GM18858 (cell line): ENCODE measurements at regions not wholly inside any gene's neighbourhood (a gene's known extent, or its start where the extent isn't known, plus 50 kb on each side); places are given as distances from the start of the nearest gene placed in this dataset.
"Not testable (repeated sequence)": the region's sequence is repeated elsewhere in the genome, so short reads cannot be mapped to it uniquely, and the experiment has no call there.

Source experiments
- ATAC-seq: cut with Tn5 transposase; IDR thresholded peaks from one replicate; pipeline ENCODE4 v1.9.1; 2021; ENCODE audit not compliant: unreplicated experiment

DNA sequence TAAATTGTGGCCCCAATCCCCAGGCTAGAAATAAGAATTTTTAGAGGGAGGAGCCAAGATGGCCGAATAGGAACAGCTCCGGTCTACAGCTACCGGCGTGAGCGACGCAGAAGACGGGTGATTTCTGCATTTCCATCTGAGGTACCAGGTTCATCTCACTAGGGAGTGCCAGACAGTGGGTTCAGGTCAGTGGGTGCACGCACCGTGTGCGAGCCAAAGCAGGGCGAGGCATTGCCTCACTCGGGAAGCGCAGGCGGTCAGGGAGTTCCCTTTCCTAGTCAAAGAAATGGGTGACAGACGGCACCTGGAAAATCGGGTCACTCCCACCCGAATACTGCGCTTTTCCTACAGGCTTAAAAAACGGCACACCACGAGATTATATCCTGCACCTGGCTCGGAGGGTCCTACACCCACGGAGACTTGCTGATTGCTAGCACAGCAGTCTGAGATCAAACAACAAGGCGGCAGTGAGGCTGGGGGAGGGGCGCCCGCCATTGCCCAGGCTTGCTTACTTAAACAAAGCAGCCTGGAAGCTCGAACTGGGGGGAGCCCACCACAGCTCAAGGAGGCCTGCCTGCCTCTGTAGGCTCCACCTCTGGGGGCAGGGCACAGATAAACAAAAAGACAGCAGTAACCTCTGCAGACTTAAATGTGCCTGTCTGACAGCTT, 257.7 kb upstream of the MEIS1 start:
- not testable (repeated sequence) for ATAC-seq

DNA sequence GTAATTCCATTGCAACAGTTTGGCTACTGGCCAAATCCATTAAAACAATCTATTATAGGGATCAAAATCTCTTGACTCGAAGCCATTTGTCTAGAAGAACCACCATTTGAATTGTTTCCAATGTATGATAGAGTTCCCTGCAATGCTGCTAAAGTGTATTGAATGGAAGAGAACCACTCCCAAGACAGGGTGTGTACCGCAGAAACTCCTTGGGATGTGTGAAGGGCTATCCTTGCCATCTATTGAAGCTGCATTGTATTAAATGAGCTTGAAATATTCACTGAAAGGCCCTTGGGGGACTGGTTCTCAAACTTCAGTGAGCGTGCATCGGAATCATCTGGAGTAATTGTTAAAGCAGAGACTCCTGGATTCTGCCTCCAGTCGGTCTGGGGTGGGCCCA, 260.4 kb upstream of the MEIS1 start:
- no peak for ATAC-seq

DNA sequence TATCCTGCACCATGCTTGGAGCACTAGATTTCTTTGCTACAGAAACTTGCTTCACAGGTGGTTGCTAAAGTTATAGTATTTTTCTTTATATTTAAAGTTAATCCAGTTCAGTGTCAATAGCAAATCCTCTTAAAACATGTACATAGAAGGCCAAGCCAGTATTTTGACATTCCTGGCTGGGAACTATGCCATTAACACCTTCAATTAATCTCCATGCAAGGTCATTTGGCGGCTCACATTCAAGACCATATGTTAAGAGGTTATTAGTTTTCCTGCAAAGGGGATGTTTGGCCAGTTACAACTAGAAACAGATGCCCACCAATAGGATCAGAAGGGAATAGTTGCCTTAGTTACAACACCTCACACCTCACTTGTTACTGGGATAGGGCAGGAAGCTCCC, 261.3 kb upstream of the MEIS1 start:
- ATAC-seq: no peak

DNA sequence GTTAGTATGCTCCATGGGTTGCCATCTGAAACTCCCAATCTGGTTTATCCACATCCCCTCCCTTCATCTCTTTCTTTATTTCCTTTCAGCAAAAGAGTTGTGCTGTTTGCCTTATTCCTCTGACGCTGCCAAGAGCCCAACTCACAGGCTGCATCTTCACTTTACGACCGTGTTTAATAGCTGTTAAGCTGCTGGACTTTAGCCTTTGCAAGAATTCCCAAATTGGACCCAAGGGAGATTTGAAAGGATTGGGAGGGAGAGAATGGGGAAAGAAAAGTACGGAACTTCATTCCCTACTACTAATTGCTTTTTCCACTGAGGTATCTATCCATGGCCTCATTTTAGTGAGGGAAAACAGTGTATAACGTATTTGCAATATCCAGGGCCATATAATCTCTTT, 263.4 kb upstream of the MEIS1 start:
- no peak for ATAC-seq

DNA sequence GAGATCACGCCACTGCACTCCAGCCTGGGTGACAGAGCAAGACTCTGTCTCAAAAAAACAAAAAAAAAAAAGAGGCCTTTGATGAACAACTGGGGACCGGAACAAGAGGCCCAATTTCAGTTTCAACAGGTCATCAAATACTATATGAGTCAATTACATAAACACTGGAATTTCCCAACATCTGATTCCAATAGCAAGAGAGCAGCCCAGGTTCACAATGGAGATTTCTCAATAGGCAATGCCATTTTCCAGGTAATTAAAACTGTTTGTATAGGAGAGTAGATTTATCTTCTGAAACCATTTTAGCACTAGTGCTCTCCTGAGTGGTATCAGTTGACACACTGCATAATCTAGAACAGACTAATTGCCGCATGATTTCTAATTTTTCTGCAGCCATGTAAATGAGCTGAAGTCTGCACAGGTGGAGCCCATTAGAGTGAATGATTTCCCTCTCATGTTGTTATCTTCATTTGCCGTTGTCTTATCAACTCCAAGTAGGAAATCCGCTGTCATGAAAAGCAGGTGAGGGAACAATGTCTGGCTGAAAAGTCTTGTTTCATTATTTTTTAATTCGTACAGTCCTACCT, 264.1 kb upstream of the MEIS1 start:
- no peak for ATAC-seq

DNA sequence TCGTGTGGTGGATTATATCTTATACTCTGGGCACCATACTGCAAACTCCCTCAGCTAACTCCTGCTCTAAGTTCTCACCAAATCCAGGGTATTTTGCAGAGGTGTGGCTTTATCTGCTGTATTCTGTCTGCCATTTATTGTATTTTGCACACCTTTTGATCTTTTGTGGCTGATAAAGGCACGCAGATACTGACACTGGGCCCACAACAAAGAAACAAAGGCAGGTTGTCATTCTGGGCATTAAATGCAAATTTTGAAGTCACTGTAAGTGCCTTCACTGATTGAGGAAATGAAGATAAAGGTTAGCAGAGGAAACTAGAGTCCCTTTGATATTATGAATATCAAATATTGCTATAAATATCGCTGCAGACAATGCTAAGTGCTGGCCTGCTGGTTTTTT, 265.8 kb upstream of the MEIS1 start:
- no peak for ATAC-seq

DNA sequence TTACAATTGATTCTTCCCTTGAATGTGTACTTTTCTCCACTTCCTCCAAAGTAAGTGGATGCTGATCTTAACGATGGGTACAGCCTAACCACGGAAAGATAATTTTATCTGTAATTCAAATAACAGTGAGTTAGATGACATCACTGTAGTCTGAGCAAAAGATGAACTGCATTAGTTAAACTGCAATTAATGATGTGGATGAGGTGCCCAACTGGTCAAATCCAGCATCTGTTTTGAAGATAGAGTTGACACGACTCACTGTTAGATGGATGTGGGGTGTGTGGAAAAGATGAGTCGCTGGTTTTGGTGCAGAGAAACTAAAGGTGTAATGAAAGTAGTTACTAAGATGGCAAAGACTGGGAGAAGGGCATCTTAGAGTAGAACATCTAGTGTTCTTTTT, 270.5 kb upstream of the MEIS1 start:
- no peak for ATAC-seq

DNA sequence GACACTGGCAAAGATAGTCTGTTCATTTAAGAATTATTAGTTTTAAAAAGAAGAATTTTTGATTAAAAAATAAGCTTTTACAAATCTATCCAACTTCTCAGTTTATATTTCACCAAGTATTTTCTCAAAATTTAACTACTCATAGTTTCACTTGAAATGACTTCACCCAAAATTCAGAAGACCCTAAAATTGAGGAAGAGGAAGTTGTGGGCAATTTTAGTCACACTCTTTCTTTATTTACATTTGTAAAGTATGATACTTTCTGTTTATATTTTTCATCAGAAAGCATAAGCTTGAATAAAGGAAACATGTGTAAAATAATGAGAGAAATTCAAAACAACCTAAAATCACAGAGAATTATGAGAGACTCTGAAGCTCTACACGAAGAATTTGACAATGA, 278.8 kb upstream of the MEIS1 start:
- ATAC-seq: no peak

DNA sequence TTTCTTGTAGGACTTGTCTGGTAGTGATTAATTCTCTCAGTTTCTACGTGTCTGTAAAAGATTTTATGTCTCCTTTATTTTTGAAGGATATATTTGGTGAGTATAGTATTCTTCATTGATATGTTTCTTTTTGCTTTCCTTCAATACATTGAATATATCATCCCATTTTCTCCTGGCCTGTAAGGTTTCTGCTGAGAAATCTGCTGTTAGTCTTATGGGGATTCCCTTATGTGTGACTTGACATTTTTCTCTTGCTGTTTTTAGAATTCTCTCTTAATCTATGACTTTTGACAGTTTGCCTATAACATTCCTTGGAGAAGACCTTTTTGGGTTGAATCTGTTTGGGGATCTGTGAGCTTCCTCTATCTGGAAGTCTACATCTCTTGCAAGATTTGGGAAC, 281.0 kb upstream of the MEIS1 start:
- no peak for ATAC-seq

DNA sequence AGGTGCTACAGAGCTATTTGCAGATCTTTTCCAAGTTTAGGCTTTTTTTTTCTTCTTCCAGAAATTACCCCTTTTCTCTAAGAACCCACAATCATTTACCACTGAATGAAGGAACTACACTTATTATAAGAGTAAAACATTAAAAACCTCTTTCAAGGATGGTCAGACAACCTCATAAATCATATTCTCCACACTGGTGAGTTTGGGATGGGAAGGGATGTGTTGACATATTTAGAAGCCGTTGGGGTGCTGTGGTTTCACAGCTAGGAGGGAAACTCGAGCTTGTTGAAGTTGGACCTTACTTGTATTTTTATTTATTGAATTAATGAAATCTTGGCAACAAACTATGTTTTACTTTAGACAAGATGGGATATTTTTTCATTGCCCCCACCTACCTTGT, 289.4 kb upstream of the MEIS1 start:
- no peak for ATAC-seq

DNA sequence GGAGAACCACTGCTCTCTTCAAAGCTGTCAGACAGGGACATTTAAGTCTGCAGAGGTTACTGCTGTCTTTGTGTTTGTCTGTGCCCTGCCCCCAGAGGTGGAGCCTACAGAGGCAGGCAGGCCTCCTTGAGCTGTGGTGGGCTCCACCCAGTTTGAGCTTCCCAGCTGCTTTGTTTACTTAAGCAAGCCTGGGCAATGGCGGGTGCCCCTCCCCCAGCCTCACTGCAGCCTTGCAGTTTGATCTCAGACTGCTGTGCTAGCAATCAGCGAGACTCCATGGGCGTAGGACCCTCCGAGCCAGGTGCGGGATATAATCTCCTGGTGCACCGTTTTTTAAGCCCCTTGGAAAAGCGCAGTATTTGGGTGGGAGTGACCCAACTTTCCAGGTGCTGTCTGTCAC, 290.6 kb upstream of the MEIS1 start:
- not testable (repeated sequence) for ATAC-seq

DNA sequence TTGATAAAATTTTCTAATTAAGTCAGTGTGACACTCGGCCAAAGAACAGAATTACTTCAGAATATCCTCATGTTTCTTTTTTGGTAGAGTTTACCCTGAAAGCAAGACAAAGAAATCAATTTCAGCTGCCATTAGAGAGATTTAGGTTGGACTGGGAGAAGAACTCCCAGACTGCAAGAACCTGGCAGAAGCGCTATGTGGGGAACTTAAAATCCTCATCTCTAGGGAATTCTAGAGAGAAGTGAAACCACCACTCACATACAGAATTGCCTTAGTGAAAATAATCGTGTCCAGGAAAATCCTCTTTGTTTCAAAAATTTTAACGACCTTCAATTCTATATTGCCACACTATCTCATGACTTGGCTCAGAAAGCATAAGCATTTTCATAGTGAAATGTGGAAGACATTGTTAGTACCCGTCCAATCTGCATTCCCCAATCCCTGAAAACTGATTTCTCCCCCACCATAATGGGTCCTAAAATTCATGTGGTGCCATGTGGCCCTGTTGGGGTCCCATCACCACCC, 297.3 kb upstream of the MEIS1 start:
- ATAC-seq: no peak

DNA sequence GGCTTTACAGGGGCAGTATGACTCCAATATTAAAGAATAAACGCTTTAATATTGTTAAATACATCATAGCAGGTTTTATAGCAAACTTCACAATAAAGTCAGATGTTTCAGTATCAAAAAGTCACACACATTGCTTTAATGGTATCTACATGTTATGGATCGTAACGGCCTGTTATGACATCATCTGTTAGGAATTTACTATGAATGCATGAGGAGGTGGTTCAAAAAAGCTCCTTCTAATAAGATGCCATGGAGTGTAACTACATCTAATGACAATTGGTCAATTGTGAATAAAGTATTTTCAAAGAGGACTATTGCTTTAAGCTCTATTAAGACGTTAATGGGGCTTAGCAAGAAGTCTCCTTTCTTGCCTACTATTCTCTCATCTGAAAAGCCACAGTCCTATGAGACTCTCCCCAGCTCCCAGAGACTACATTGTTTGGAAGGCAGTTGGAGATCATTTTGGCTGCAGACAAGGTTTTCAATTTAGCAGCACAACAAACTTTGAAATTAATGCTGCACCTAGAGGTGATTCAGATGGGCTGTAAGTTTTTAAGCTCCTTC, 300.7 kb upstream of the MEIS1 start:
- ATAC-seq: no peak

DNA sequence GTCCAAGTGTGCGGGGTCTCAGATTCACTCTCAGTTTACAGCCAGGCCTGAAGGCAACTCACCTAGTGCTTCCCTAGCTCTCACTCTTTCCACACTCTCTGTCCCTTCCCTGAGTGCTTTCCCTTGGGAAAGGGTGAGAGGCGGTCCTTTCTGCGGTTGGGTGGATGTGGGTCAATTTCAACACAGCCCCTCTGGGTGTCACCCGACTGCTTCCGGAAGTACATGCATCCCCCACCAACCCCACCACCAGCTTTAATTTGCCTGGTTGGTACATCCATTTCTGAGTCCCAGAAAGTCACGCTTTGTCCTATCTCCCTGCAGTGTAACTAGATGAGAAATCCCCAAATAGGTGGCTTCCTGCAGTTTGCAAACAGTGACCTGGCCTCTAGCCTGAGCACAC, 307.3 kb upstream of the MEIS1 start:
- no peak for ATAC-seq

DNA sequence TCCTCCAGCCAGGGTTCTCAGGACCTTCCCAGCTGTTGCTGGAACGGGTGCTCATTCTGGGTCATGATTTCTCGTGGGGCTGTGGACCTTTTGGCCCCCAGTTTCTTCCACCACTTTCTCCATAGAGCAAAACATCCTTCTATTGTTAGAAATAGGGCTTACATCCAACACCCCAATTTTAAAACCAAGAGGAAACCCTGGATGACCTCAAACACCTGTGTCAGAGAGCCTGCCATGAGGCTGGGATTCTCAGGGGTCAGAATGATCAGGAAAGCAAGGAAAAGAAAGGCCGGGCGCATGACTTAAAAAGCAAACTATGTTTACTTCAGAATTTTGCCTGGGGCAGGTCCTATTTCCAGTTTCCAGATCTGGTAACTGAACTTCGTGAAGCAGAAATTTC, 307.9 kb upstream of the MEIS1 start:
- ATAC-seq: no peak

DNA sequence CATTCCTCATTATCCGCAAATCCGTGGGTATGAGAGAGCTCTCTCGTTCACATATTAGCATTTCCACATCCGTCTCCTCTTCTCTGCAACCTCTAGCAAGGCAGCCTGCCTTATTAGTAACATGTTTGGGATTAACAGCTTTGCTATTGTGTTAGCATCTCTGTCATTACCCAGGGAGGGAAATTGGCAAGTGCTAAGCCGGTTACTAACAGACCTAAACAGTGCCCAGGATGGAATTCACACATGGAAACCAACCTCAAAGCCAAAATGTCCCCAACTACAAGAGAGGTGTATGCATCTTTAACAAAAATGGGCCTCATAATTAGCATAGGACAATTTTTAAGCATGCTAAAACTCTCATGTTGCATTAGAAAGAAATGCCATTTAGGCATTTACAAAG, 309.0 kb upstream of the MEIS1 start:
- no peak for ATAC-seq

DNA sequence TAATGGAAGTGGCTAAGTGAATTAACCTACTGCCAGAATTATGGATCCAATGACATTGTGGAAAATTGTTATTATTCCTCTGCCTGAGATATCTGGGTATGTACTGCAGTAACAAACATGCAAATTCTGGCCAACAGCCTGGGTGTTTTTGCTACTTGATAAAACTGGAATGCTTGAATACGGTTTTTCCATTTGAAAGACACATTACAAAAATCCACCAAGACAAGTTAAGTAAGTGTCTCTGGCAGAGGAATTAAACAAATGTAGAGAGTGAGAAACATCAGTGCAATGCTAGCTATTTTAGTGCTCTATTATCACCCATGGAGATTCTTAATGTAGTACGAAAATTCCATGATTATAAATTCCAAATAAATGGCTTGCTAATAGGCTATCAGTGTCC, 312.4 kb upstream of the MEIS1 start:
- ATAC-seq: no peak

DNA sequence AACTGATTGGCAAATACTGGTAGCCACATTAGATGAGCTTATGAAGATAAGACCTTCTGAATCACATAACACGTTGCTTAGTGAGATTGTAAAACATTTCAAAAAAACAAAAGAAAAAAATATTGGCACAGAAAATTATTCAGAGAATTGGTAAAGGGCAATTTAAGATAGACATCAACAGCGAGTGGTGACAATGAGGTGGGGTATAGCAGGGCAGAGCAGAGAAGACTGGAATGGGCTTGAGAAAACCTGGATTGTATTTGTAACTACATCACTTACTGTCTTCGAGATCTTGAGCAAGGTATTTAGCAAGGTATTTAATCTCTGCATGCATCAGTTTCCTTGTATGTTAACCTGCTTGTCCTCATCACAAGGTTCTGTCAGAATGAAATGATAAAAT, 313.0 kb upstream of the MEIS1 start:
- no peak for ATAC-seq

DNA sequence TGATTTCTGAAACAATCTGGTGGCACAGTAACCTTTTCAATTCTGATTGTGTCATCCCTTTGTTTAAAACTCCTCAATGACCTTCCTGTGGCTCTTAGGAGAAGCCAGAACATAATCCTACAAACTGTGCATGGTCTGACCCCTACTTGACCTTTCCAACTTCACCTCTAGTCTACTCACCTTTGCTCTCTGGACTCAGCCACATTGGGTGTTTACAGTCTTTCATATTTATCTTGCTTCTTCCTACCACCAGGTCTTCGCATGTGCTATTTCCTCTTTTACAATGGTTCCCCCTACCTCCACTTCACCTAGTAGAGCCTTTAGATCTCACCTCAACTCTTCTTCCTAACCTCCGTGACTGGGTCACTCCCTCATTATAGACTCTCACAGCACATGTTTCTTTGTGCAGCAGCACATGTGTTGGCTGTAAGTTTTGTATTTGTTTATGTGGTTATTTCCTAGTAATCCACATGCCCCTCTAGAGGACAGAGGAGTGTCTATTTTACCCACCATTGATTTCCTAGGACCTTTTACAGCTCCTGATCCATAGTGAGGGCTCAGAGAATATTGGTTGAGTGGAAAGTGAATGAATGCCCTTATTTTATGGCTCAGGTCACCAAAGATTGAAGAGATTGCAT, 320.8 kb upstream of the MEIS1 start:
- no peak for ATAC-seq

DNA sequence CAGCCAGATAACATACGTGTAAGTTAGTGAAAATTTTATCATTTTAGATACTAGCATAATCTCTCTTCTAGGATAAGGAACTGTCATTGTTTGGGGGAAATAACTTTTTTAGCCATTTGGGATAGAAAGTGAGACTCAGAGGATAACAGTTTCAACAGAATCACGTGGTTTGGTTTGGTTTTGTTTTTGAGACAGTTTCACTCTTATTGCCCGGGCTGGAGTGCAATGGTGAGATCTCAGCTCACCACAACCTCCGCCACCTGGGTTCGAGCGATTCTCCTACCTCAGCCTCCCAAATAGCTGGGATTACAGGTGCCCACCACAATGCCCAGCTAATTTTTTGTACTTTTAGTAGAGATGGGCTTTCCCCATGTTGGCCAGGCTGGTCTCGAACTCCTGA, 323.2 kb upstream of the MEIS1 start:
- no peak for ATAC-seq

DNA sequence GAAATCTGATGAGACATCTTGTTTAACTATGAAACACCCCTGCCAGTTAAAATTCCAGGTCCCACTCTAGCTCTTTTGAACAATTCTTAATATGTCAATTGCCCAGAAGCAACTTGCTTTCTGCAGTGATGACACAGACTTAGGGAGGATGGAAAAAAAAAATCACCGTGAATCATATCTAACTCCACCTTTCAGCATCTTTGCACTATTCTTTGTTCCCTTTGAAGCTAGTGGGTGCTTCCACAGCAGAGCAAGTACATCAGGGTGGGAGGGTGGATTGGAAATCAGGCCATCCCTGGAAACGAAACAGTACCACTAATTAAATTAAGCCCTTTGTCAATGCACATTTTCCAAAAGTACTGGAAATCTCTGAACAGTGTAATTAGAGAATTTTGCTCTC, 324.3 kb upstream of the MEIS1 start:
- ATAC-seq: no peak

DNA sequence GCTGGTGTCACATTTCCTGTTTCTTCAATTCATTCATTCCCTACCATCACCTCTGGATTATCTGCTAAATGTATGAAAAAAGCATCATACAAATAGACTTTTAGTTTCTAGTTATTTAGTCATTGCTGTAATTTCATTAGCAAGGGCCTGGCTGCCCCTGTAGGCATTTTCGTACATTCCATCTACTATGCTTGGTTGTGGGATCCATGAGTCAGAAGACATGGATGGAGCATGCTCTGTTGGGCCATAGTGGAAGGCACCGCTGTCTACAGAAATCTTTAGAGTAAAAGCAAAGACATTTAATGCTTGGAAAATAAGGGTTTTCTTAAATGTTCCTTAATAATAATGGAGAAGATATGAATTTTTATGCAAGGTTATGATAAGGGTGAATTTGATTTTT, 324.8 kb upstream of the MEIS1 start:
- no peak for ATAC-seq
